Stimulated activated CD4-positive, alpha-beta T cell treated with anti-CD3 and anti-CD28 coated beads, TNF-alpha, amount 100 ng/mL, for 1 hour (primary cell): ENCODE measurements at regions not wholly inside any gene's neighbourhood (a gene's known extent, or its start where the extent isn't known, plus 50 kb on each side); places are given as distances from the start of the nearest gene placed in this dataset.
"Not testable (repeated sequence)": the region's sequence is repeated elsewhere in the genome, so short reads cannot be mapped to it uniquely, and the experiment has no call there.

Experiments used
- DNase-seq, 3 donors: peaks; one replicate each; pipeline ENCODE4 v3.0.0-alpha.2; 2020; ENCODE audit warnings: low read depth in 3 of 3, low spot score in 1 of 3

- DNase-seq, result no peak
Observed at GRCh38 chrX:140342410-140342809, 162.5 kb downstream of the SOX3 start.

GRCh38 chrX:140337263-140337662 is 167.6 kb downstream of the SOX3 start:
- DNase-seq, result no peak

- no peak for DNase-seq
Observed at GRCh38 chrX:140318296-140318695, 186.6 kb downstream of the SOX3 start.

GRCh38 chrX:140317462-140317861 is 187.4 kb downstream of the SOX3 start:
- no peak for DNase-seq

- DNase-seq, result no peak
Observed at GRCh38 chrX:140298960-140299825, 205.7 kb downstream of the SOX3 start.

GRCh38 chrX:140297273-140297672 is 207.6 kb downstream of the SOX3 start:
- no peak for DNase-seq

- DNase-seq, result no peak
Observed at GRCh38 chrX:140292961-140293360, 211.9 kb downstream of the SOX3 start.

GRCh38 chrX:140292188-140292587 is 212.7 kb downstream of the SOX3 start:
- no peak for DNase-seq

- DNase-seq, result no peak
Observed at GRCh38 chrX:140274811-140275525, 229.9 kb downstream of the SOX3 start.

- DNase-seq, result no peak
Observed at GRCh38 chrX:140273921-140274320, 230.9 kb downstream of the SOX3 start.

- no peak for DNase-seq
Observed at GRCh38 chrX:140250391-140250790, 254.5 kb downstream of the SOX3 start.

GRCh38 chrX:140249088-140249487 is 255.8 kb downstream of the SOX3 start:
- no peak for DNase-seq

GRCh38 chrX:140229191-140229590 is 263.9 kb upstream of the CXorf66 start:
- no peak for DNase-seq

- DNase-seq, result not testable (repeated sequence)
Observed at GRCh38 chrX:140226037-140226436, 260.7 kb upstream of the CXorf66 start.

GRCh38 chrX:140215894-140216293 is 250.6 kb upstream of the CXorf66 start:
- DNase-seq, result not testable (repeated sequence)

GRCh38 chrX:140214518-140214917 is 249.2 kb upstream of the CXorf66 start:
- not testable (repeated sequence) for DNase-seq

- DNase-seq, result no peak
Observed at GRCh38 chrX:140206657-140207056, 241.3 kb upstream of the CXorf66 start.

- no peak for DNase-seq
Observed at GRCh38 chrX:140190441-140191108, 225.3 kb upstream of the CXorf66 start.

GRCh38 chrX:140180585-140180984 is 215.3 kb upstream of the CXorf66 start:
- no peak for DNase-seq

- no peak for DNase-seq
Observed at GRCh38 chrX:140177821-140178220, 212.5 kb upstream of the CXorf66 start.

- no peak for DNase-seq
Observed at GRCh38 chrX:140172401-140172800, 207.1 kb upstream of the CXorf66 start.

- DNase-seq, result no peak
Observed at GRCh38 chrX:140167551-140167950, 202.2 kb upstream of the CXorf66 start.
